ENCODE measurements at regions not wholly inside any gene's neighbourhood (a gene's known extent, or its start where the extent isn't known, plus 50 kb on each side); places are given as distances from the start of the nearest gene placed in this dataset.

DNA sequence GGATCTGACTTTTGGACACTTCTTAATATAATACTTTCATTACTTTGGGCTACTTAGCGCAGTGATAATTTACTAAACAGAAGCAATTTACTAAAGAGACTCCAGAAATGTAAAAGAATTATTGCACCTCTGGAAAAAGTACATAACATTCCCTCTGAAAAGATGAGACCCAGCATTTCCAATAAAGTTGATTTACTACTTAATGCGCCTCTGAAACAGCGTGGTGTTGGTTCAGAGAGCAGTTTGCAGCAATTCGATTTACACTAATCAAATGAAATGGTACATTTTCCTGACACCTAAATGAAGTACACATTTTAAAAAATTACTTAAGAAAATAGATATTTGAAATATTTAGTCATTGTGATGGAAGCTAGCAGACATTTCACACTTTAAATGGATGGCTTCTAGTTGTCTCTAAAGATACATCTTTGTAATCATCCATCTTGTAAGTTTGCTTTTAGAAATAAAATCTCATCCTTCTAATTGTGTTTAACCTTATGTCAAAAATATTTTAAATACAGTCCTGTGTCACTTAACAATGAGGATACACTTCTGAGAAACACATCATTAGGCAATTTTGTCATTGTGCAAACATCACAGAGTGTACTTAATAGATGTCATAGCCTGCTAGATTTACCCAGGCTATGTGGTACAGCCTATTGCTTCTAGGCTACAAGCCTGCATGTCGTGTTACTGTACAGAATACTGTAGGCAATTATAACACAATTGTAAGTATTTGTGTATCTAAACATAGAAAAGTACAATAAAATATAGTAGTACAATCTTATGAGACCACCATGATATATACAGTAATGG lies 284.6 kb upstream of the UBE2E3 start:
- Histone ChIP-seq H3K79me1 (ENCODE audit: insufficient read depth, low read depth, low read length, poor library complexity, severe bottlenecking) (no peaks in the 10 kb centered on the region), H2BK120ac (ENCODE audit: low read depth, low read length, poor library complexity, severe bottlenecking) (no peak overlapping the region), H3K27ac (ENCODE audit: insufficient read length, low read depth, low read length) (no peak overlapping the region), H3K18ac (ENCODE audit: insufficient read length, low read depth, low read length) (no peak overlapping the region), H3K9ac (ENCODE audit: extremely low read depth, insufficient read length, low read length) (no peak overlapping the region), H2BK20ac (ENCODE audit: low read depth, low read length, poor library complexity, severe bottlenecking) (no peak overlapping the region), H2AFZ (ENCODE audit: low read length) (no peak overlapping the region), H3K9me3 (ENCODE audit: control insufficient read depth, low read depth, low read length) (no peaks in the 10 kb centered on the region), H3K23me2 (ENCODE audit: insufficient read length, low read depth, low read length, poor library complexity, severe bottlenecking) (no peaks in the 10 kb centered on the region), H3K4me2 (ENCODE audit: insufficient read depth, insufficient read length, low read length) (no peak overlapping the region), H2BK5ac (ENCODE audit: insufficient read length, low read length) (no peak overlapping the region), H4K20me1 (ENCODE audit: control insufficient read depth, insufficient read depth, insufficient read length) (no peaks in the 10 kb centered on the region), H3K27me3 (ENCODE audit: insufficient read depth, low read length) (no peaks in the 10 kb centered on the region), H3K56ac (ENCODE audit: insufficient read length, low read depth, low read length) (no peak overlapping the region), H3K79me2 (ENCODE audit: insufficient read depth, low read length) (no peaks in the 10 kb centered on the region), H2BK12ac (ENCODE audit: insufficient read length, low read depth, low read length) (no peak overlapping the region), H4K91ac (ENCODE audit: insufficient read length, low read depth, low read length) (no peak overlapping the region), H2BK15ac (ENCODE audit: low read depth, low read length) (no peak overlapping the region), H3K4me1 (ENCODE audit: insufficient read depth, low read length) (no peaks in the 10 kb centered on the region; the same call in 1 of the 2 replicates), H3T11ph (ENCODE audit: low read length) (no peak overlapping the region), H3K14ac (ENCODE audit: insufficient read depth, low read length) (no peak overlapping the region), H4K8ac (replicated peaks; ENCODE audit: insufficient read length, low read depth, low read length) (no peak overlapping the region), H4K5ac (ENCODE audit: insufficient read length, low read depth, low read length) (no peak overlapping the region), H3K4ac (ENCODE audit: low read depth, low read length) (no peak overlapping the region), H2AK5ac (ENCODE audit: insufficient read length, low read length) (no peak overlapping the region), H3K23ac (ENCODE audit: insufficient read length, low read depth, low read length) (no peak overlapping the region)
- H3K4me3 Mint-ChIP-seq, result no peak overlapping the region
- H3K27me3 Mint-ChIP-seq (ENCODE audit: low read depth), result peaks cover 2% of the 10 kb centered on the region; the same call in 1 of the 2 replicates
- H3K36me3 Mint-ChIP-seq (ENCODE audit: insufficient read depth in 1 of 3, low read depth in 3 of 3), result no peaks in the 10 kb centered on the region; a peak in 1 of 7 replicates
- no peak overlapping the region for H3K27ac Mint-ChIP-seq
- no peaks in the 10 kb centered on the region for H3K9me3 Mint-ChIP-seq
- no peak for DNase-seq
- WGBS (ENCODE audit: extremely low coverage, insufficient read length, low lambda C conversion rate), result no CpG with 5 or more reads among the region's 5 CpGs
- TF ChIP-seq, protein P1, sequence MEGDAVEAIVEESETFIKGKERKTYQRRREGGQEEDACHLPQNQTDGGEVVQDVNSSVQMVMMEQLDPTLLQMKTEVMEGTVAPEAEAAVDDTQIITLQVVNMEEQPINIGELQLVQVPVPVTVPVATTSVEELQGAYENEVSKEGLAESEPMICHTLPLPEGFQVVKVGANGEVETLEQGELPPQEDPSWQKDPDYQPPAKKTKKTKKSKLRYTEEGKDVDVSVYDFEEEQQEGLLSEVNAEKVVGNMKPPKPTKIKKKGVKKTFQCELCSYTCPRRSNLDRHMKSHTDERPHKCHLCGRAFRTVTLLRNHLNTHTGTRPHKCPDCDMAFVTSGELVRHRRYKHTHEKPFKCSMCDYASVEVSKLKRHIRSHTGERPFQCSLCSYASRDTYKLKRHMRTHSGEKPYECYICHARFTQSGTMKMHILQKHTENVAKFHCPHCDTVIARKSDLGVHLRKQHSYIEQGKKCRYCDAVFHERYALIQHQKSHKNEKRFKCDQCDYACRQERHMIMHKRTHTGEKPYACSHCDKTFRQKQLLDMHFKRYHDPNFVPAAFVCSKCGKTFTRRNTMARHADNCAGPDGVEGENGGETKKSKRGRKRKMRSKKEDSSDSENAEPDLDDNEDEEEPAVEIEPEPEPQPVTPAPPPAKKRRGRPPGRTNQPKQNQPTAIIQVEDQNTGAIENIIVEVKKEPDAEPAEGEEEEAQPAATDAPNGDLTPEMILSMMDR (conservative IDR thresholded peaks at IDR 0.05), result no peak
- no peaks in the 10 kb centered on the region for H3K4me1 Mint-ChIP-seq

Data from H9 (cell line).